D721Med (cell line): ENCODE measurements at regions not wholly inside any gene's neighbourhood (a gene's known extent, or its start where the extent isn't known, plus 50 kb on each side); places are given as distances from the start of the nearest gene placed in this dataset.

Experiments used
- DNase-seq: peaks from one replicate; pipeline ENCODE4 v3.0.0; 2011; ENCODE audit warnings: low spot score; ENCODE audit not compliant: insufficient read length
- FAIRE-seq: peaks from 2 replicates; lab custom pipeline; 2011; peaks lifted over from hg19 to GRCh38; lab: Jason Lieb, UNC
- TF ChIP-seq, protein P1 (sequence below): IDR thresholded peaks from 2 replicates; pipeline ENCODE4 v1.5.1; 2012; ENCODE audit warnings: mild to moderate bottlenecking, control low read depth; ENCODE audit not compliant: insufficient read depth; ENCODE audit errors: missing control alignments

DNA sequence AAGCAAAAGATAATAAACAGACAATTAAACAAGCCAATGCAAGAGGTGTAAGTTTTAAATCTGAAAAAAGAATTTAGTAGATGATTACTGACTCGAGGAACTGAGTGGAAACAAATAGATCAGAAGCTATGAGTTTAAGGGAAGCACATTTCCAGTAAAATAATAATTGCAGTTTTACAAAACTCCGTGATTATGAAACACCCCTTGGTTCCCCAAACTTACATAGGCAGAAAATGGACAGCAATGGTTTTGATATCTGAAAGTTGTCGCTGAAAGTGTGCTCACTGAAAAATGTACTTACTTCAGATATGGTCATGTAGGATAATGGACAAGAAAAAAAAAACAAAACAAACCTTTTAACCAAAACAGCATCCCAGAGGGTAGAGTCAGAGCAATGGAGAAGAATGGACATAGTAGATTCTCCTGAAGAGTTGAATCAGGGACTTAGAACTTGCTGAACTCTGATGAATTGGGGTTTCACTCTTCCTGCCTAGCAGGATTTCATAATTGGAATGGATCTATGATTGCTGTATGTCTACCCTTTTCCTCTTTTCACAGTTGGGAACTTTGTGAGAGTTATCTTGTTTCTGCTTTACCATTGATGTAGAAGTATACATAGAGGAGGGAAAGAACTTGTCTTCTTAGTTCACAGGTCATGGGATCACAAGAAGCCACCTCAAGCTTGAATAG lies 305.6 kb upstream of the ZEB2 start:
- no peak for DNase-seq
- no peak for FAIRE-seq
- TF ChIP-seq, protein P1, sequence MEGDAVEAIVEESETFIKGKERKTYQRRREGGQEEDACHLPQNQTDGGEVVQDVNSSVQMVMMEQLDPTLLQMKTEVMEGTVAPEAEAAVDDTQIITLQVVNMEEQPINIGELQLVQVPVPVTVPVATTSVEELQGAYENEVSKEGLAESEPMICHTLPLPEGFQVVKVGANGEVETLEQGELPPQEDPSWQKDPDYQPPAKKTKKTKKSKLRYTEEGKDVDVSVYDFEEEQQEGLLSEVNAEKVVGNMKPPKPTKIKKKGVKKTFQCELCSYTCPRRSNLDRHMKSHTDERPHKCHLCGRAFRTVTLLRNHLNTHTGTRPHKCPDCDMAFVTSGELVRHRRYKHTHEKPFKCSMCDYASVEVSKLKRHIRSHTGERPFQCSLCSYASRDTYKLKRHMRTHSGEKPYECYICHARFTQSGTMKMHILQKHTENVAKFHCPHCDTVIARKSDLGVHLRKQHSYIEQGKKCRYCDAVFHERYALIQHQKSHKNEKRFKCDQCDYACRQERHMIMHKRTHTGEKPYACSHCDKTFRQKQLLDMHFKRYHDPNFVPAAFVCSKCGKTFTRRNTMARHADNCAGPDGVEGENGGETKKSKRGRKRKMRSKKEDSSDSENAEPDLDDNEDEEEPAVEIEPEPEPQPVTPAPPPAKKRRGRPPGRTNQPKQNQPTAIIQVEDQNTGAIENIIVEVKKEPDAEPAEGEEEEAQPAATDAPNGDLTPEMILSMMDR: no peak

DNA sequence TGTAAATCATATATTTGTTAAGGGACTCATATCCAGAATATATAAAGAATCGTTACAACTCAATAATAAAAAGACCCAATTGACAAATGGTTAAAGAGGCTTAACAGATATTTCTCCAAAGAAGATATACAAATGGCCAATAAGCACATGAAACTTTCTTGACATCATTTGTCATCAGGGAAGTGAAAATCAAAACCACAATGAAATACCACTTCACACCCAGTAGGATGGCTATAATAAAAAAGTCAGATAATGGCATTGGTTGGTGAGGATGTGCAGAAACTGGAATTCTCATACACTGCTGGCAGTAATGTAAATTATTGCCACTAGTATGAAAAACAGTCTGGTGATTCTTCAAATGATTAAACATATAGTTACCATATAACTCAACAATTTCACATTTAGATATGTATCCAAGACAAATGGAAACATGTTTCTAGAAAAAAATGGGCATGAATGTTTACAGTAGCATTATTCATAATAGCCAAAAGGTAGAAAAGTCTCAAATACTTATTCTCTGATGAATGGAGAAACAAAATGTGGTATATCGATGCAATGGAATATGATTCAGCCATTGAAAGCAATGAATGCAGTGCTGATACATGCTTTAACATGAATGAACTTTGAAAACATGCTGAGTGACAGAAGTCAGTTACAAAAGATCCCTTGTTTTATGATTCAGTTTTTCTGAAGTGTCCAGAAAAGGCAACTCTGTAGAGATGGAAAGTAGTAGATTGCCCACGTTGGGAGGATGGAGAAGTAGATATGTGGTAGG lies 304.6 kb upstream of the ZEB2 start:
- DNase-seq (no peak), FAIRE-seq (peak; percentile 66)
- TF ChIP-seq, protein P1: no peak

DNA sequence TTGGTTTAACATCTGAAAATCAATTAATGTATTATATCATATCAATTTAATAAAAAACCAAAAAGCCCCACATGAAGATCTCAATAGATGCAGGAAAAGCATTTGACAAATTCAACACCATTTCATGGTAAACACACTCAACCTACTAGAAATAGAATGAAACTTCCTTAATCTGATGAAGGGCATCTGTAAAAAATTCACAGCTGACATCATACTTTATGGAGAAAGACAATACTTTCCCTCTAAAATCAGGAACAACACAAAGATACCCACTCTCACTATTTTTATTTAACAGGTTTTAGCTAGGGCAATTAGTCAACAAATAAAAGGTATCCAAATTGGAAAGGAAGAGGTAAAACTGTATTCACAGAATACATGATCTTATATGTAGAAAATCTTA lies 303.0 kb upstream of the ZEB2 start:
- DNase-seq: no peak
- FAIRE-seq: no peak
- TF ChIP-seq, protein P1: no peak

GRCh38 chr2:144812288-144812687 lies 292.4 kb upstream of the ZEB2 start:
- FAIRE-seq: no peak
- no peak for DNase-seq
- TF ChIP-seq, protein P1: no peak

DNA sequence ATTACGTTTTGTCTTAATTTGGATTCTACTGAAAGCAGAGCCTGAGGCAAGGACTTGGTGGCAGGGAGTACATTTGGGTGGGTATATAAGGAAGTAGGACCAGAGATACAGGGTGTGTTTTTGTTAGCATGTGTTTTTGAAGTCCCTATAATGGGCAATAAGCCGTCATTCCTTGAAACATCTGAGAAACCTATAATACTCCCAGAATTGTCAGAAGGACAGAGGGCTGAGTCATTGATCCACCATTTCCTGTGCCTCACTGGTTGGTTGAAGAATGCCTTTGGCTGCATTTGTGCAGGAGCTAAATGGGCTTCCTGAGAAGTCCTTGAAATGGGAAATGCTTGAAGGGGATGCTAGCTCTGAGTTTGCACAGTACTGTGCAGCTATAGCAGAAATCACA lies 281.8 kb upstream of the ZEB2 start:
- DNase-seq (no peak), FAIRE-seq (no peak)

GRCh38 chr2:144801325-144801724 lies 281.4 kb upstream of the ZEB2 start:
- TF ChIP-seq, protein P1: no peak

More for the DNA sequence above, 281.8 kb upstream of the ZEB2 start:
- TF ChIP-seq, protein P1: no peak

GRCh38 chr2:144798989-144799388 lies 279.1 kb upstream of the ZEB2 start:
- no peak for FAIRE-seq
- TF ChIP-seq, protein P1: no peak
- DNase-seq: no peak

More at GRCh38 chr2:144801325-144801724, 281.4 kb upstream of the ZEB2 start:
- DNase-seq: no peak
- no peak for FAIRE-seq
